ENCODE measurements at regions not wholly inside any gene's neighbourhood (a gene's known extent, or its start where the extent isn't known, plus 50 kb on each side); places are given as distances from the start of the nearest gene placed in this dataset.

DNA sequence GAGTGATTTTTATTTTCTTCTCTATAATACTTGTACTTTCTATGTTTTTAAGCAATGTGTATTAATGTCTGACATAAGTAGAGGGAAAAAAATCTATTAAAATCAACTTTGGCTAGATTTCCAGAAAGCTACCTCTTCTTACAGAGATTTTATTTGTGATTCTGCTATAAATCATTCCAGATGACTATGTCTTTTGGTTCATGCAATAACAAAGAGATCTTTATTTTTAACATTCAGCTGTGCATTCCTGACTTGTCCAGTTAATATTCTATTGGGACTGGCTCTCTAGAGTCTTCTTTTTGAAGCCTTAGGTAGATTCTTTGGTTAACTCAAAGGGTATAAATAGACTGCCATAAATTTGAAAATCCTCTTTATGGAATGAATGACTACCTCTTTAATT, 74.3 kb upstream of the ARPP21 start:
- TF ChIP-seq, protein P1, sequence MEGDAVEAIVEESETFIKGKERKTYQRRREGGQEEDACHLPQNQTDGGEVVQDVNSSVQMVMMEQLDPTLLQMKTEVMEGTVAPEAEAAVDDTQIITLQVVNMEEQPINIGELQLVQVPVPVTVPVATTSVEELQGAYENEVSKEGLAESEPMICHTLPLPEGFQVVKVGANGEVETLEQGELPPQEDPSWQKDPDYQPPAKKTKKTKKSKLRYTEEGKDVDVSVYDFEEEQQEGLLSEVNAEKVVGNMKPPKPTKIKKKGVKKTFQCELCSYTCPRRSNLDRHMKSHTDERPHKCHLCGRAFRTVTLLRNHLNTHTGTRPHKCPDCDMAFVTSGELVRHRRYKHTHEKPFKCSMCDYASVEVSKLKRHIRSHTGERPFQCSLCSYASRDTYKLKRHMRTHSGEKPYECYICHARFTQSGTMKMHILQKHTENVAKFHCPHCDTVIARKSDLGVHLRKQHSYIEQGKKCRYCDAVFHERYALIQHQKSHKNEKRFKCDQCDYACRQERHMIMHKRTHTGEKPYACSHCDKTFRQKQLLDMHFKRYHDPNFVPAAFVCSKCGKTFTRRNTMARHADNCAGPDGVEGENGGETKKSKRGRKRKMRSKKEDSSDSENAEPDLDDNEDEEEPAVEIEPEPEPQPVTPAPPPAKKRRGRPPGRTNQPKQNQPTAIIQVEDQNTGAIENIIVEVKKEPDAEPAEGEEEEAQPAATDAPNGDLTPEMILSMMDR (optimal IDR thresholded peaks at IDR 0.05 in 1 of 3, IDR thresholded peaks at IDR 0.05 in 1 of 3, conservative IDR thresholded peaks at IDR 0.05 in 1 of 3; ENCODE audit: extremely low read depth in 1 of 3, insufficient read depth in 2 of 3, low read length in 3 of 3), result no peak
- no peak for TF ChIP-seq EZH2 (IDR thresholded peaks at IDR 0.05; ENCODE audit: low read length)

Data from keratinocyte (primary cell).